ENCODE measurements at regions not wholly inside any gene's neighbourhood (a gene's known extent, or its start where the extent isn't known, plus 50 kb on each side); places are given as distances from the start of the nearest gene placed in this dataset.

DNA sequence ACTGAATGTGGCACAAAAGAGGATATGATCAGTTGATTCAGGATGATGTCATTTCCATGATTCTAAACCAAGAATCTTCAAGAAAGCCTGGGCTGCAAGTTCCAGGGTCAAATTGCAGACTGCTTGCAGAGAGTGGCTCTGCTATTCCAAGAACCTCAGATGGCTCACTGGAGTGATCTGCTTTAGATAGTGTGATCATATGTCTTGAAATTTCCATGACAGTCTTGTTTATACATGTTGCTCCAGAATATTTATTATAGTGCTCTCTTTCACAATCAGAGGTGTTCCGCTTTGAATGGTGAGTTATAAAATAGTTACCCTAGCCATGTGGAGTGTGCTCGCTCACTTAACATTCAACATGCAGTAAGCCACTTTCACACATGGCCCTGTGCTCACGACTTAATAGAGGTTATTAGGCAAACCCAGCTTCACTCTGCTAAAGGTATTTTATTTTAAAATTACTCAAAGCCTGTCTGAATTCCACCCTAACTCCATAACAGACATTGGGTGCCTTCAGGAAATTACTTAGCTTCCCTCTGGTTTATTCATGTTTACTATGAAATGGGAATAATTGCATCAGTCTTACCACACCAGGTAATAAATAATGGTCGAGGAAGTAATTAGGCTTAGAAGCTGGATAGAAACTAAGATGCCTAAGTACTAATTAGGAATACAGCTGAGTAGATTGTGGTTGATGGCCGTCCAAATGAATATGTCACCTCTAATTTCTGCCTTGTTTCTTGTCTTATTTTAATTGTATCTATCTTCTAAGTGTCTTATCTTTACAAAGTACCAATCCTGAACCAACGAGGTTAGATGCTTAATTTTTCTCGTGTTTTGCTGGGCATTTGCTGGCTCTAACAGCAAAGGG is 187.9 kb downstream of the ETS1 start:
- TF ChIP-seq, protein P1, sequence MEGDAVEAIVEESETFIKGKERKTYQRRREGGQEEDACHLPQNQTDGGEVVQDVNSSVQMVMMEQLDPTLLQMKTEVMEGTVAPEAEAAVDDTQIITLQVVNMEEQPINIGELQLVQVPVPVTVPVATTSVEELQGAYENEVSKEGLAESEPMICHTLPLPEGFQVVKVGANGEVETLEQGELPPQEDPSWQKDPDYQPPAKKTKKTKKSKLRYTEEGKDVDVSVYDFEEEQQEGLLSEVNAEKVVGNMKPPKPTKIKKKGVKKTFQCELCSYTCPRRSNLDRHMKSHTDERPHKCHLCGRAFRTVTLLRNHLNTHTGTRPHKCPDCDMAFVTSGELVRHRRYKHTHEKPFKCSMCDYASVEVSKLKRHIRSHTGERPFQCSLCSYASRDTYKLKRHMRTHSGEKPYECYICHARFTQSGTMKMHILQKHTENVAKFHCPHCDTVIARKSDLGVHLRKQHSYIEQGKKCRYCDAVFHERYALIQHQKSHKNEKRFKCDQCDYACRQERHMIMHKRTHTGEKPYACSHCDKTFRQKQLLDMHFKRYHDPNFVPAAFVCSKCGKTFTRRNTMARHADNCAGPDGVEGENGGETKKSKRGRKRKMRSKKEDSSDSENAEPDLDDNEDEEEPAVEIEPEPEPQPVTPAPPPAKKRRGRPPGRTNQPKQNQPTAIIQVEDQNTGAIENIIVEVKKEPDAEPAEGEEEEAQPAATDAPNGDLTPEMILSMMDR (conservative IDR thresholded peaks at IDR 0.05; ENCODE audit: low read depth in 2 of 2): no peak
- TF ChIP-seq CREB1 (CRISPR knock-in tag; IDR thresholded peaks at IDR 0.05; ENCODE audit: low read depth) (no peak), POLR2AphosphoS5 (IDR thresholded peaks at IDR 0.05; ENCODE audit: low read depth) (no peak), ZNF331 (CRISPR knock-in tag; IDR thresholded peaks at IDR 0.05; ENCODE audit: low read depth) (no peak), ZNF114 (CRISPR knock-in tag; IDR thresholded peaks at IDR 0.05) (no peak), EZH2 (IDR thresholded peaks at IDR 0.05; ENCODE audit: low read depth, unreplicated experiment) (no peak), EZH2phosphoT487 (IDR thresholded peaks at IDR 0.05; ENCODE audit: unreplicated experiment) (no peak), JUNB (IDR thresholded peaks at IDR 0.05; ENCODE audit: unreplicated experiment) (no peak), NANOG (IDR thresholded peaks at IDR 0.05; ENCODE audit: borderline replicate concordance) (no peak)
- TF ChIP-seq, protein P2, sequence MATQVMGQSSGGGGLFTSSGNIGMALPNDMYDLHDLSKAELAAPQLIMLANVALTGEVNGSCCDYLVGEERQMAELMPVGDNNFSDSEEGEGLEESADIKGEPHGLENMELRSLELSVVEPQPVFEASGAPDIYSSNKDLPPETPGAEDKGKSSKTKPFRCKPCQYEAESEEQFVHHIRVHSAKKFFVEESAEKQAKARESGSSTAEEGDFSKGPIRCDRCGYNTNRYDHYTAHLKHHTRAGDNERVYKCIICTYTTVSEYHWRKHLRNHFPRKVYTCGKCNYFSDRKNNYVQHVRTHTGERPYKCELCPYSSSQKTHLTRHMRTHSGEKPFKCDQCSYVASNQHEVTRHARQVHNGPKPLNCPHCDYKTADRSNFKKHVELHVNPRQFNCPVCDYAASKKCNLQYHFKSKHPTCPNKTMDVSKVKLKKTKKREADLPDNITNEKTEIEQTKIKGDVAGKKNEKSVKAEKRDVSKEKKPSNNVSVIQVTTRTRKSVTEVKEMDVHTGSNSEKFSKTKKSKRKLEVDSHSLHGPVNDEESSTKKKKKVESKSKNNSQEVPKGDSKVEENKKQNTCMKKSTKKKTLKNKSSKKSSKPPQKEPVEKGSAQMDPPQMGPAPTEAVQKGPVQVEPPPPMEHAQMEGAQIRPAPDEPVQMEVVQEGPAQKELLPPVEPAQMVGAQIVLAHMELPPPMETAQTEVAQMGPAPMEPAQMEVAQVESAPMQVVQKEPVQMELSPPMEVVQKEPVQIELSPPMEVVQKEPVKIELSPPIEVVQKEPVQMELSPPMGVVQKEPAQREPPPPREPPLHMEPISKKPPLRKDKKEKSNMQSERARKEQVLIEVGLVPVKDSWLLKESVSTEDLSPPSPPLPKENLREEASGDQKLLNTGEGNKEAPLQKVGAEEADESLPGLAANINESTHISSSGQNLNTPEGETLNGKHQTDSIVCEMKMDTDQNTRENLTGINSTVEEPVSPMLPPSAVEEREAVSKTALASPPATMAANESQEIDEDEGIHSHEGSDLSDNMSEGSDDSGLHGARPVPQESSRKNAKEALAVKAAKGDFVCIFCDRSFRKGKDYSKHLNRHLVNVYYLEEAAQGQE (IDR thresholded peaks at IDR 0.05; ENCODE audit: unreplicated experiment): no peak
- TF ChIP-seq, protein P3, sequence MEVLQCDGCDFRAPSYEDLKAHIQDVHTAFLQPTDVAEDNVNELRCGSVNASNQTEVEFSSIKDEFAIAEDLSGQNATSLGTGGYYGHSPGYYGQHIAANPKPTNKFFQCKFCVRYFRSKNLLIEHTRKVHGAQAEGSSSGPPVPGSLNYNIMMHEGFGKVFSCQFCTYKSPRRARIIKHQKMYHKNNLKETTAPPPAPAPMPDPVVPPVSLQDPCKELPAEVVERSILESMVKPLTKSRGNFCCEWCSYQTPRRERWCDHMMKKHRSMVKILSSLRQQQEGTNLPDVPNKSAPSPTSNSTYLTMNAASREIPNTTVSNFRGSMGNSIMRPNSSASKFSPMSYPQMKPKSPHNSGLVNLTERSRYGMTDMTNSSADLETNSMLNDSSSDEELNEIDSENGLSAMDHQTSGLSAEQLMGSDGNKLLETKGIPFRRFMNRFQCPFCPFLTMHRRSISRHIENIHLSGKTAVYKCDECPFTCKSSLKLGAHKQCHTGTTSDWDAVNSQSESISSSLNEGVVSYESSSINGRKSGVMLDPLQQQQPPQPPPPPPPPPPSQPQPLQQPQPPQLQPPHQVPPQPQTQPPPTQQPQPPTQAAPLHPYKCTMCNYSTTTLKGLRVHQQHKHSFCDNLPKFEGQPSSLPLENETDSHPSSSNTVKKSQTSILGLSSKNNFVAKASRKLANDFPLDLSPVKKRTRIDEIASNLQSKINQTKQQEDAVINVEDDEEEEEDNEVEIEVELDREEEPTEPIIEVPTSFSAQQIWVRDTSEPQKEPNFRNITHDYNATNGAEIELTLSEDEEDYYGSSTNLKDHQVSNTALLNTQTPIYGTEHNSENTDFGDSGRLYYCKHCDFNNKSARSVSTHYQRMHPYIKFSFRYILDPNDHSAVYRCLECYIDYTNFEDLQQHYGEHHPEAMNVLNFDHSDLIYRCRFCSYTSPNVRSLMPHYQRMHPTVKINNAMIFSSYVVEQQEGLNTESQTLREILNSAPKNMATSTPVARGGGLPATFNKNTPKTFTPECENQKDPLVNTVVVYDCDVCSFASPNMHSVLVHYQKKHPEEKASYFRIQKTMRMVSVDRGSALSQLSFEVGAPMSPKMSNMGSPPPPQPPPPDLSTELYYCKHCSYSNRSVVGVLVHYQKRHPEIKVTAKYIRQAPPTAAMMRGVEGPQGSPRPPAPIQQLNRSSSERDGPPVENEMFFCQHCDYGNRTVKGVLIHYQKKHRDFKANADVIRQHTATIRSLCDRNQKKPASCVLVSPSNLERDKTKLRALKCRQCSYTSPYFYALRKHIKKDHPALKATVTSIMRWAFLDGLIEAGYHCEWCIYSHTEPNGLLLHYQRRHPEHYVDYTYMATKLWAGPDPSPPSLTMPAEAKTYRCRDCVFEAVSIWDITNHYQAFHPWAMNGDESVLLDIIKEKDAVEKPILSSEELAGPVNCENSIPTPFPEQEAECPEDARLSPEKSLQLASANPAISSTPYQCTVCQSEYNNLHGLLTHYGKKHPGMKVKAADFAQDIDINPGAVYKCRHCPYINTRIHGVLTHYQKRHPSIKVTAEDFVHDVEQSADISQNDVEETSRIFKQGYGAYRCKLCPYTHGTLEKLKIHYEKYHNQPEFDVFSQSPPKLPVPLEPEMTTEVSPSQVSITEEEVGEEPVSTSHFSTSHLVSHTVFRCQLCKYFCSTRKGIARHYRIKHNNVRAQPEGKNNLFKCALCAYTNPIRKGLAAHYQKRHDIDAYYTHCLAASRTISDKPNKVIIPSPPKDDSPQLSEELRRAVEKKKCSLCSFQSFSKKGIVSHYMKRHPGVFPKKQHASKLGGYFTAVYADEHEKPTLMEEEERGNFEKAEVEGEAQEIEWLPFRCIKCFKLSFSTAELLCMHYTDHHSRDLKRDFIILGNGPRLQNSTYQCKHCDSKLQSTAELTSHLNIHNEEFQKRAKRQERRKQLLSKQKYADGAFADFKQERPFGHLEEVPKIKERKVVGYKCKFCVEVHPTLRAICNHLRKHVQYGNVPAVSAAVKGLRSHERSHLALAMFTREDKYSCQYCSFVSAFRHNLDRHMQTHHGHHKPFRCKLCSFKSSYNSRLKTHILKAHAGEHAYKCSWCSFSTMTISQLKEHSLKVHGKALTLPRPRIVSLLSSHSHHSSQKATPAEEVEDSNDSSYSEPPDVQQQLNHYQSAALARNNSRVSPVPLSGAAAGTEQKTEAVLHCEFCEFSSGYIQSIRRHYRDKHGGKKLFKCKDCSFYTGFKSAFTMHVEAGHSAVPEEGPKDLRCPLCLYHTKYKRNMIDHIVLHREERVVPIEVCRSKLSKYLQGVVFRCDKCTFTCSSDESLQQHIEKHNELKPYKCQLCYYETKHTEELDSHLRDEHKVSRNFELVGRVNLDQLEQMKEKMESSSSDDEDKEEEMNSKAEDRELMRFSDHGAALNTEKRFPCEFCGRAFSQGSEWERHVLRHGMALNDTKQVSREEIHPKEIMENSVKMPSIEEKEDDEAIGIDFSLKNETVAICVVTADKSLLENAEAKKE (CRISPR knock-in tag; IDR thresholded peaks at IDR 0.05): no peak
- TF ChIP-seq, protein P4, sequence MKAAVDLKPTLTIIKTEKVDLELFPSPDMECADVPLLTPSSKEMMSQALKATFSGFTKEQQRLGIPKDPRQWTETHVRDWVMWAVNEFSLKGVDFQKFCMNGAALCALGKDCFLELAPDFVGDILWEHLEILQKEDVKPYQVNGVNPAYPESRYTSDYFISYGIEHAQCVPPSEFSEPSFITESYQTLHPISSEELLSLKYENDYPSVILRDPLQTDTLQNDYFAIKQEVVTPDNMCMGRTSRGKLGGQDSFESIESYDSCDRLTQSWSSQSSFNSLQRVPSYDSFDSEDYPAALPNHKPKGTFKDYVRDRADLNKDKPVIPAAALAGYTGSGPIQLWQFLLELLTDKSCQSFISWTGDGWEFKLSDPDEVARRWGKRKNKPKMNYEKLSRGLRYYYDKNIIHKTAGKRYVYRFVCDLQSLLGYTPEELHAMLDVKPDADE (IDR thresholded peaks at IDR 0.05): no peak

All from GM23338 (cell line).